Caco-2 (cell line): ENCODE measurements at regions not wholly inside any gene's neighbourhood (a gene's known extent, or its start where the extent isn't known, plus 50 kb on each side); places are given as distances from the start of the nearest gene placed in this dataset.

Experiments used
- BruUV-seq: library from RNA; stranded (reverse); fragments of 400-500 nt; replicated peaks from 2 replicates; lab custom pipeline; 2021; lab: Mats Ljungman, UMichigan
- CTCF ChIA-PET: fragments of 300-600 bp; sonication (Branson Sonifier 250); formaldehyde crosslinking; loops from one replicate; lab custom pipeline; 2022; ENCODE audit warnings: antibody characterized with exemption; lab: Charles Lee
- POLR2A ChIA-PET: fragments of 300-600 bp; sonication (Branson Sonifier 250); formaldehyde crosslinking; loops from one replicate; lab custom pipeline; 2022; ENCODE audit warnings: antibody characterized with exemption; lab: Charles Lee
- DNase-seq, 2 experiments: peaks; one replicate each; pipeline versions ENCODE4 v3.0.0 to v3.0.0-alpha.2; 2020 to 2022
- H3K27me3 ChIP-seq: replicated peaks from 2 replicates; pipeline ENCODE4 v1.6.0; 2011; ENCODE audit warnings: low read length; ENCODE audit not compliant: control insufficient read depth, insufficient read depth
- H3K36me3 ChIP-seq: 2 replicates; pipeline ENCODE4 v1.5.1; 2011; ENCODE audit warnings: low read length; ENCODE audit not compliant: control insufficient read depth, insufficient read depth
- H3K4me1 ChIP-seq: fragments of 250-450 bp; sonication (Bioruptor Pico); 2 replicates; pipeline ENCODE4 v1.5.1; 2020; ENCODE audit warnings: mild to moderate bottlenecking
- H3K4me3 ChIP-seq: 2 replicates; pipeline ENCODE4 v1.5.1; 2011; ENCODE audit warnings: low read depth, mild to moderate bottlenecking, control low read depth, low read length
- H3K9me3 ChIP-seq: fragments of 250-450 bp; sonication (Bioruptor Pico); 2 replicates; pipeline ENCODE4 v1.5.1; 2020; ENCODE audit warnings: mild to moderate bottlenecking, moderate library complexity
- H3K27ac Mint-ChIP-seq: one replicate; pipeline ENCODE4 v1.8.0; 2022; ENCODE audit warnings: mixed read lengths; ENCODE audit not compliant: unreplicated experiment
- H3K27me3 Mint-ChIP-seq: one replicate; pipeline ENCODE4 v1.8.0; 2022; ENCODE audit warnings: mixed read lengths; ENCODE audit not compliant: insufficient read depth, unreplicated experiment
- H3K36me3 Mint-ChIP-seq: one replicate; pipeline ENCODE4 v1.8.0; 2022; ENCODE audit warnings: mild to moderate bottlenecking, mixed read lengths; ENCODE audit not compliant: insufficient read depth, unreplicated experiment
- H3K4me1 Mint-ChIP-seq: one replicate; pipeline ENCODE4 v1.8.0; 2022; ENCODE audit warnings: low read depth, mixed read lengths; ENCODE audit not compliant: unreplicated experiment
- H3K4me3 Mint-ChIP-seq: one replicate; pipeline ENCODE4 v1.8.0; 2022; ENCODE audit warnings: mild to moderate bottlenecking, moderate library complexity, mixed read lengths; ENCODE audit not compliant: unreplicated experiment
- H3K9me3 Mint-ChIP-seq: one replicate; pipeline ENCODE4 v1.8.0; 2022; ENCODE audit warnings: mixed read lengths; ENCODE audit not compliant: unreplicated experiment
- intact Hi-C: fragments of 100-400 bp; cut with micrococcal nuclease; formaldehyde crosslinking; loops from one replicate; pipeline ENCODE4 v1.10.0; 2022; ENCODE audit not compliant: unreplicated experiment
- TF ChIP-seq, protein P1 (sequence below), 2 experiments: fragments of 200-600 bp in 1 of 2; IDR thresholded peaks; 1 replicate in 1 of 2; 2 replicates in 1 of 2; pipeline versions ENCODE4 v1.5.1 to v1.8.0; 2011 to 2022; ENCODE audit warnings: antibody characterized with exemption in 1 of 2, control low read depth in 1 of 2, inconsistent platforms in 1 of 2, low read depth in 1 of 2, low read length in 1 of 2, mild to moderate bottlenecking in 1 of 2, moderate library complexity in 1 of 2; ENCODE audit not compliant: insufficient read depth in 1 of 2, severe bottlenecking in 1 of 2, unreplicated experiment in 1 of 2

DNA sequence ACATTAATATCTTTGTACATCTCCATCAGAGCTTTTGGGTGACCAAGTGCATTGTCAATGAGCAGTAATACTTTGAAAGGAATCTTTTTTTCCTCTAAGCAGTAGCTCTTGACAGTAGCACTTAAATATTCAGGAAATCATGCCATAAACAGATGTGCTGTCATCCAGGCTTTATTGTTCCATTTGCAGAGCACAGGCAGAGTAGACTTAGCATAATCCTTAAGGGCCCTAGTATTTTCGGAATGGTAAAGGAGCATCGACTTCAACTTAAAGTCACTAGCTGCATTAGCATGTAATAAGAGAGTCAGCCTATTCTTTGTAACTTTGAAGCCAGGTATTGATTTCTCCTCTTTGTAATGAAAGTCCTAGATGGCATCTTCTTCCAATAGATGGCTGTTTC is 121.8 kb upstream of the CWC22 start:
- no peaks in the 10 kb centered on the region for H3K9me3 Mint-ChIP-seq

DNA sequence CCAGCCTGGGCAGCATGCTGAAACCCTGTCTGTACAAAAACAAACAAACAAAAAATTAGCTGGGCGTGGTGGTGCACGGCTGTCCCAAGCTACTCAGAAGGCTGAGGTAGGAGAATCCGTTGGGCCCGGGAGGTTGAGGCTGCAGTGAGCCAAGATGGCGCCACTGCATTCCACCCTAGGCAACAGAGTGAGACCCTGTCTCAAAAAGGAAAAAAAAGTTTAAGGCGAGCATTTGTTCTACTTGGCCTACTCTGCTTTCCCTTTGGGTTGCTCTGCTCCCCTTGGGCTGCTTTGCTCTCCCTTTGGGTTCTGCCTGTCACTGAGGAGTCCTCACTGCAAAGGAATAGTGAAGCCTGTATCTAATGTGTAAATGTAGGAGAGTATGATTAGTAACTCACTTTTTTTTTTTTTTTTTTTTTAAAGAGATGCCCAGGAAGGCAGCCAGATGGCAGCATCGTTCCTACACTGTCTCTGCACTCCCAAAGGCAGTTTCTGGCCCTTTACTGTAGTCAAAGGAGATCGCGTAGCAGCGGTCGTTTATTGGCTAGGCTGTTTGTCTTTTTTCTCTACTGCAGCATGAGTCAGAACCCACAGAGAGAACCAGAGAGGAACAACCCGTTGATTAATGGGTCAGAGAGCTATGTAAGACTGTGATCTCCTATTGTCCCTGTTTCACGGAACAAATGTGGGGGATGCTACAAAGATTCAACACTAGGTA is 118.3 kb upstream of the CWC22 start:
- Mint-ChIP-seq H3K27me3 (peaks cover 6% of the 10 kb centered on the region), H3K36me3 (no peaks in the 10 kb centered on the region), H3K9me3 (no peaks in the 10 kb centered on the region), H3K4me1 (no peaks in the 10 kb centered on the region), H3K4me3 (no peak overlapping the region), H3K27ac (no peak overlapping the region)
- H3K36me3 ChIP-seq, result no peaks in the 10 kb centered on the region
- H3K4me3 ChIP-seq, result no peak overlapping the region
- CTCF ChIA-PET, result interaction anchor here (0.6 to 0.7 kb wide), 5 partner anchors 51 to 933 kb away, joined by 3 to 5 read pairs (median 3); partner anchors contain the start of gene UBE2E3
- intact Hi-C loops, result loop anchor here (1.0 to 10.0 kb wide), 5 partner anchors 117 to 1589 kb away; no protein-coding TSS in a partner anchor
- no peaks in the 10 kb centered on the region for H3K4me1 ChIP-seq
- TF ChIP-seq, protein P1, sequence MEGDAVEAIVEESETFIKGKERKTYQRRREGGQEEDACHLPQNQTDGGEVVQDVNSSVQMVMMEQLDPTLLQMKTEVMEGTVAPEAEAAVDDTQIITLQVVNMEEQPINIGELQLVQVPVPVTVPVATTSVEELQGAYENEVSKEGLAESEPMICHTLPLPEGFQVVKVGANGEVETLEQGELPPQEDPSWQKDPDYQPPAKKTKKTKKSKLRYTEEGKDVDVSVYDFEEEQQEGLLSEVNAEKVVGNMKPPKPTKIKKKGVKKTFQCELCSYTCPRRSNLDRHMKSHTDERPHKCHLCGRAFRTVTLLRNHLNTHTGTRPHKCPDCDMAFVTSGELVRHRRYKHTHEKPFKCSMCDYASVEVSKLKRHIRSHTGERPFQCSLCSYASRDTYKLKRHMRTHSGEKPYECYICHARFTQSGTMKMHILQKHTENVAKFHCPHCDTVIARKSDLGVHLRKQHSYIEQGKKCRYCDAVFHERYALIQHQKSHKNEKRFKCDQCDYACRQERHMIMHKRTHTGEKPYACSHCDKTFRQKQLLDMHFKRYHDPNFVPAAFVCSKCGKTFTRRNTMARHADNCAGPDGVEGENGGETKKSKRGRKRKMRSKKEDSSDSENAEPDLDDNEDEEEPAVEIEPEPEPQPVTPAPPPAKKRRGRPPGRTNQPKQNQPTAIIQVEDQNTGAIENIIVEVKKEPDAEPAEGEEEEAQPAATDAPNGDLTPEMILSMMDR (IDR thresholded peaks at IDR 0.05; ENCODE audit: insufficient read depth in 1 of 2, low read depth in 1 of 2, low read length in 1 of 2, severe bottlenecking in 1 of 2, unreplicated experiment in 1 of 2), result peak; percentile 45 to 76
- no TSS peak for BruUV-seq
- no peaks in the 10 kb centered on the region for H3K27me3 ChIP-seq
- POLR2A ChIA-PET, result no interaction called here
- peak; percentile 65 to 72 for DNase-seq
- H3K9me3 ChIP-seq, result no peaks in the 10 kb centered on the region

More for the DNA sequence above, 121.8 kb upstream of the CWC22 start:
- CTCF ChIA-PET, result no interaction called here
- Histone ChIP-seq H3K4me1 (no peaks in the 10 kb centered on the region), H3K9me3 (no peaks in the 10 kb centered on the region), H3K4me3 (no peak overlapping the region), H3K36me3 (no peaks in the 10 kb centered on the region), H3K27me3 (no peaks in the 10 kb centered on the region)
- POLR2A ChIA-PET, result no interaction called here
- Mint-ChIP-seq H3K4me3 (no peak overlapping the region), H3K27me3 (peaks cover 8% of the 10 kb centered on the region), H3K27ac (no peak overlapping the region), H3K4me1 (no peaks in the 10 kb centered on the region), H3K36me3 (no peaks in the 10 kb centered on the region)
- no TSS peak for BruUV-seq
- TF ChIP-seq, protein P1 (IDR thresholded peaks at IDR 0.05; ENCODE audit: insufficient read depth in 1 of 2, low read depth in 1 of 2, low read length in 1 of 2, severe bottlenecking in 1 of 2, unreplicated experiment in 1 of 2), result no peak
- DNase-seq, result no peak
- intact Hi-C loops, result loop anchor here (5.0 to 10.0 kb wide), 2 partner anchors 113 to 566 kb away; no protein-coding TSS in a partner anchor

DNA sequence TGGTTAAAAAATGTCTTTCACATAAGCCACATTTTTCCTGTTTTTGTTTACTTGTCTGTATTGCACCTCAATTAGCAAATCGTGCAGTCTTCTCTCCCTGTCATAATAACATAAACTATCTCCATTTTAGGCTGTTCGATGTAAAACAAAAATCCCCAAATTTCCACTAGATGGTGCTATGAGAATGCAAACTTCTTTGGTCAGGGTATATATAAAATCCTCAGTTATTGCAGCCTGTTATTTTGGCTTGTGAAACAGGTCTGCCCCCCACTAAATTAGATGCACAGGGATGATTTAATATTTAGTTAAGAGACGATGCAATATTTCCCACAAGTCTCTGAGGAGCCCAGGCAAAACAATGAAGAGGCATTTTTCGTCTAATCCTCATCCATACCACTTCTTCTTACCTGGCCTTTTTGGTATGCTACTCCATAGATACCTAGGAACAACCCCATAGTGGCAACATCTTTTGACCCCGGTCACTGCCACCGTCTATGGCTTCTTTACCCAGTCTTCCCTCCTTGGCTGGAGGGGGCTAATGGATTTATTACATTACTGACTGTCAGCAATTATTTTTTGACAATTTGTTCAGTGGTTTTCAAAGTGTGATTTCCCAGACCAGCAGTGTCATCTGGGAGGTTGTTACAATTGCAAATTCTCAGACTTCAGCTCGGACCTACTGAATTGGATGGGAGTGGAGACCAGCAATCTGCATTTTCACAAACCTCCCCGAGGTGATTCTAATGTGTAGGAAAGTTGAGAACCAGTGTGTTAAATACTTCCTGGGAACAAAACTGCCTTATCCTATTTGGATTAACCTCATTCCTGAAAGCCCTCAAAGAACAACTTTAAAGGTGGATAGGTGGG is 117.4 kb upstream of the CWC22 start:
- Mint-ChIP-seq H3K4me1 (no peaks in the 10 kb centered on the region), H3K4me3 (no peak overlapping the region), H3K36me3 (no peaks in the 10 kb centered on the region), H3K27ac (no peak overlapping the region), H3K27me3 (peaks cover 7% of the 10 kb centered on the region), H3K9me3 (no peaks in the 10 kb centered on the region)
- ChIA-PET CTCF (interaction anchor here (0.6 to 1.3 kb wide), 5 partner anchors 568 to 1591 kb away, joined by 3 to 12 read pairs (median 3); partner anchors contain the start of gene UBE2E3), POLR2A (no interaction called here)
- Histone ChIP-seq H3K27me3 (no peaks in the 10 kb centered on the region), H3K4me1 (no peaks in the 10 kb centered on the region), H3K9me3 (no peaks in the 10 kb centered on the region), H3K4me3 (no peak overlapping the region), H3K36me3 (no peaks in the 10 kb centered on the region)
- BruUV-seq, result no TSS peak
- intact Hi-C loops, result loop anchor here (1.0 to 10.0 kb wide), 8 partner anchors 118 to 1590 kb away; no protein-coding TSS in a partner anchor
- DNase-seq, result peak in 1 of 2 experiments; percentile 52
- TF ChIP-seq, protein P1 (IDR thresholded peaks at IDR 0.05; ENCODE audit: insufficient read depth in 1 of 2, low read depth in 1 of 2, low read length in 1 of 2, severe bottlenecking in 1 of 2, unreplicated experiment in 1 of 2), result peak; percentile 44 to 59
